Osteoblast (primary cell): ENCODE measurements at regions not wholly inside any gene's neighbourhood (a gene's known extent, or its start where the extent isn't known, plus 50 kb on each side); places are given as distances from the start of the nearest gene placed in this dataset.
A peak's percentile ranks its signal among the peaks of the same experiment; 100 is the strongest.

Source experiments
- DNase-seq: peaks from one replicate; pipeline ENCODE4 v3.0.0; 2011; ENCODE audit warnings: low spot score, mixed read lengths; ENCODE audit not compliant: insufficient read length; ENCODE audit errors: missing footprints
- H2AFZ ChIP-seq: 2 replicates; pipeline ENCODE4 v1.6.0; 2011; ENCODE audit warnings: mild to moderate bottlenecking, low read length
- H3K27ac ChIP-seq: 2 replicates; pipeline ENCODE4 v1.5.1; 2011; ENCODE audit warnings: mild to moderate bottlenecking, low read depth, low read length, moderate library complexity
- H3K27me3 ChIP-seq: 2 replicates; pipeline ENCODE4 v1.6.0; 2012; ENCODE audit warnings: mild to moderate bottlenecking, control low read depth, inconsistent platforms, low read length, moderate library complexity; ENCODE audit not compliant: insufficient read depth
- H3K36me3 ChIP-seq: 2 replicates; pipeline ENCODE4 v1.5.1; 2011; ENCODE audit warnings: mild to moderate bottlenecking, low read length, control low read depth, moderate library complexity; ENCODE audit not compliant: insufficient read depth
- H3K4me1 ChIP-seq: 2 replicates; pipeline ENCODE4 v1.5.1; 2011; ENCODE audit warnings: mild to moderate bottlenecking, low read length, control low read depth, moderate library complexity; ENCODE audit not compliant: insufficient read depth
- H3K4me2 ChIP-seq: 2 replicates; pipeline ENCODE4 v1.6.0; 2011; ENCODE audit warnings: mild to moderate bottlenecking, low read length; ENCODE audit not compliant: insufficient read depth
- H3K4me3 ChIP-seq: fragments of 200-600 bp; sonication (generic); 3 replicates; pipeline ENCODE4 v1.5.1; 2012; ENCODE audit warnings: mild to moderate bottlenecking, low read length, inconsistent platforms; ENCODE audit not compliant: insufficient read depth
- H3K79me2 ChIP-seq: 2 replicates; pipeline ENCODE4 v1.6.0; 2012; ENCODE audit warnings: mild to moderate bottlenecking, low read length, control low read depth, inconsistent platforms; ENCODE audit not compliant: insufficient read depth
- H3K9me3 ChIP-seq: 2 replicates; pipeline ENCODE4 v1.5.1; 2011; ENCODE audit warnings: low read depth, low read length, control low read depth
- H4K20me1 ChIP-seq: 2 replicates; pipeline ENCODE4 v1.6.0; 2012; ENCODE audit warnings: mild to moderate bottlenecking, low read length, control low read depth; ENCODE audit not compliant: insufficient read depth
- TF ChIP-seq, protein P1 (sequence below): IDR thresholded peaks from 2 replicates; pipeline ENCODE4 v1.5.1; 2011; ENCODE audit warnings: mild to moderate bottlenecking, low read depth, low read length, moderate library complexity; ENCODE audit errors: extremely low read depth

GRCh38 chr13:84923831-84924230 lies 875.4 kb downstream of the SLITRK6 start:
- no peak overlapping the region for H3K4me2 ChIP-seq
- TF ChIP-seq, protein P1, sequence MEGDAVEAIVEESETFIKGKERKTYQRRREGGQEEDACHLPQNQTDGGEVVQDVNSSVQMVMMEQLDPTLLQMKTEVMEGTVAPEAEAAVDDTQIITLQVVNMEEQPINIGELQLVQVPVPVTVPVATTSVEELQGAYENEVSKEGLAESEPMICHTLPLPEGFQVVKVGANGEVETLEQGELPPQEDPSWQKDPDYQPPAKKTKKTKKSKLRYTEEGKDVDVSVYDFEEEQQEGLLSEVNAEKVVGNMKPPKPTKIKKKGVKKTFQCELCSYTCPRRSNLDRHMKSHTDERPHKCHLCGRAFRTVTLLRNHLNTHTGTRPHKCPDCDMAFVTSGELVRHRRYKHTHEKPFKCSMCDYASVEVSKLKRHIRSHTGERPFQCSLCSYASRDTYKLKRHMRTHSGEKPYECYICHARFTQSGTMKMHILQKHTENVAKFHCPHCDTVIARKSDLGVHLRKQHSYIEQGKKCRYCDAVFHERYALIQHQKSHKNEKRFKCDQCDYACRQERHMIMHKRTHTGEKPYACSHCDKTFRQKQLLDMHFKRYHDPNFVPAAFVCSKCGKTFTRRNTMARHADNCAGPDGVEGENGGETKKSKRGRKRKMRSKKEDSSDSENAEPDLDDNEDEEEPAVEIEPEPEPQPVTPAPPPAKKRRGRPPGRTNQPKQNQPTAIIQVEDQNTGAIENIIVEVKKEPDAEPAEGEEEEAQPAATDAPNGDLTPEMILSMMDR, result no peak
- no peaks in the 10 kb centered on the region for H3K4me1 ChIP-seq
- H3K9me3 ChIP-seq, result no peaks in the 10 kb centered on the region
- no peaks in the 10 kb centered on the region for H3K27me3 ChIP-seq
- no peak overlapping the region for H3K4me3 ChIP-seq
- no peak for DNase-seq
- no peaks in the 10 kb centered on the region for H3K36me3 ChIP-seq
- no peaks in the 10 kb centered on the region for H4K20me1 ChIP-seq
- no peak overlapping the region for H3K27ac ChIP-seq
- no peaks in the 10 kb centered on the region for H3K79me2 ChIP-seq
- H2AFZ ChIP-seq, result no peak overlapping the region

GRCh38 chr13:84917252-84917878 lies 881.9 kb downstream of the SLITRK6 start:
- H3K9me3 ChIP-seq, result no peaks in the 10 kb centered on the region
- H3K4me3 ChIP-seq, result no peak overlapping the region
- no peaks in the 10 kb centered on the region for H3K36me3 ChIP-seq
- peak; percentile 50 for DNase-seq
- TF ChIP-seq, protein P1, result no peak
- no peaks in the 10 kb centered on the region for H3K79me2 ChIP-seq
- H2AFZ ChIP-seq, result no peak overlapping the region
- no peak overlapping the region for H3K4me2 ChIP-seq
- no peaks in the 10 kb centered on the region for H3K4me1 ChIP-seq
- no peaks in the 10 kb centered on the region for H3K27me3 ChIP-seq
- no peaks in the 10 kb centered on the region for H4K20me1 ChIP-seq
- H3K27ac ChIP-seq, result no peak overlapping the region

- Histone ChIP-seq H3K4me3 (no peak overlapping the region), H4K20me1 (no peaks in the 10 kb centered on the region), H3K27me3 (no peaks in the 10 kb centered on the region), H3K4me2 (no peak overlapping the region), H2AFZ (no peak overlapping the region), H3K4me1 (no peaks in the 10 kb centered on the region), H3K36me3 (no peaks in the 10 kb centered on the region), H3K9me3 (no peaks in the 10 kb centered on the region), H3K27ac (no peak overlapping the region), H3K79me2 (no peaks in the 10 kb centered on the region)
- TF ChIP-seq, protein P1, result no peak
- DNase-seq, result no peak
Measured at GRCh38 chr13:84912720-84913119, 886.5 kb downstream of the SLITRK6 start.

DNA sequence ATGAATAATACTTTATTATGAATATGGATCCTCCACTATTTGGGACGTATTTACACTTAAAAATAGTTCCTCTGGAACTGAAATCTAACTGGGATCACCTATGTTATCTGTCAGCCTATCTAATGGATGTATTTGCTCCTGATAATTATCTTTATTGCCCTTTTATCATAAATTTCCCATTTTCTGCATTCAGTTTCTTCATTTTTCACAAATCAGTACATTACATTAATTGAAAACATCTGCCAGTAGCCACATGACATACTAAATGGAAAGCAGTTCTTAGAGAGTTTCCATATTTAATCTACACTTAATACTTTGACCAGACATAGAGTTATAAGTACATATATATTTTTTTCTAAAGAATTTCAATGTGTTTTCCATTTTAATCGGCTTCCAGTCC lies 888.8 kb downstream of the SLITRK6 start:
- no peak overlapping the region for H2AFZ ChIP-seq
- DNase-seq, result no peak
- no peaks in the 10 kb centered on the region for H3K4me1 ChIP-seq
- no peaks in the 10 kb centered on the region for H3K79me2 ChIP-seq
- H4K20me1 ChIP-seq, result no peaks in the 10 kb centered on the region
- TF ChIP-seq, protein P1, result no peak
- no peaks in the 10 kb centered on the region for H3K9me3 ChIP-seq
- H3K36me3 ChIP-seq, result no peaks in the 10 kb centered on the region
- H3K4me2 ChIP-seq, result no peak overlapping the region
- no peak overlapping the region for H3K4me3 ChIP-seq
- H3K27ac ChIP-seq, result no peak overlapping the region
- no peaks in the 10 kb centered on the region for H3K27me3 ChIP-seq
